CD4-positive, alpha-beta T cell treated with Interleukin-1 beta for 1 hour (primary cell): ENCODE measurements at regions not wholly inside any gene's neighbourhood (a gene's known extent, or its start where the extent isn't known, plus 50 kb on each side); places are given as distances from the start of the nearest gene placed in this dataset.

Experiments used
- DNase-seq, 2 donors: peaks; one replicate each; pipeline ENCODE4 v3.0.0-alpha.2; 2020 to 2022

DNA sequence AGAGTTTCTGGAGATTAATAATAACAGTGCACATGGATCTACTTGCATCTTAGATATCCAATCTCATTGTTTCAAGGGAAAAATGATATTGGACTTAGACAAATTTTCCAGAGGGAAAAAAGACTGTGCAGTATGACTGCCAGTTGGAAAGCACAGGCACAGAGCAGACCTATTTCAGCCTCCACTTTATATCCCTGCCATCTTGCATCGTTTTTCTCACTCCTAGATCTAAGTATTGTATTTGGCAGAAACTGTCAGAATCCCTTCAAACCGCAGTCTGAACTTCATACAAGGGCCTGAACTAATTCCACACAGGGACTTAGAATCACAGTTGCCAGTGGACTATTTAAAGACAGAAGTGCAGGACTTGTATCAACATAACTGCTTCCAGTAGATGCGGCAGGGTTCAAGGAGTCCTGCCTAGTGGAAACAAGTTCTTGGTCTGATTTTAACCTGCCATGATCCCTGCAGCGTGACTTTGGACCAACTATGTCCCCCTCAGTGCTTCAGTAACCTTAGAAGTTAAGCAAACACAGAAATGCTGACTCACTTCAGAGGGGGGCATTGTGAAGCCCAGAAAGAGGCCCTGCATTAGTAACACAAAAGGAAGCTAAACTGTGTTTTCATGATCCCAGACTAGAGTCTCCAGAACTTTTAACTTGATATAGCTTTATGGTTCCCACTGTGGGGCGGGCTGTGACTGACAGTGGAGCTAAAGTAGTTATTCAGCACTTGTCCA lies 95.7 kb upstream of the PALS2 start:
- no peak for DNase-seq

DNA sequence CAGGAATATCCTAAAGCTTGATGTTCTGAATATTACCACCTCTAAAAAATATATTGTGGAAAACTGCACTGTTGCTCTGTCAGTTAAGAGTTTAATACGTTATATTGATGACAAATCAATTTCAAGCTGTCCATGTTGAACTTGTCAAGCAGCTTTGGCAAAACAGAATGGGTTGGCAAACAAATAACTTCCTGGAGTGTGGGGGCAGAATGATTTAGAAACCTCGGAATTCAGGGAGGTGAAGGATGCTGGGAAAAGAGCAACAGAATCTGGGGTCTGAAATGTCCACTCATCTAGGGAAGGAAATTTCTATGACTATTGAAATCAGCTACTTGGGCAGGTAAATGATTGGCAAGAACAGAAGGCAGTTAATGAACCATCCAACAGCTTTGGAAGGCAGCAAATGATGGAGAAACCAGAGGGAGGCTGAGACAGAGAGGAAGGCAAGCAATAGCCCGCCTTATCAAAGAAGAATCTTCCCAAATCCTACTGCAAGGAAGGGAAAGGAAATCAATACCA lies 95.1 kb upstream of the PALS2 start:
- DNase-seq: no peak

DNA sequence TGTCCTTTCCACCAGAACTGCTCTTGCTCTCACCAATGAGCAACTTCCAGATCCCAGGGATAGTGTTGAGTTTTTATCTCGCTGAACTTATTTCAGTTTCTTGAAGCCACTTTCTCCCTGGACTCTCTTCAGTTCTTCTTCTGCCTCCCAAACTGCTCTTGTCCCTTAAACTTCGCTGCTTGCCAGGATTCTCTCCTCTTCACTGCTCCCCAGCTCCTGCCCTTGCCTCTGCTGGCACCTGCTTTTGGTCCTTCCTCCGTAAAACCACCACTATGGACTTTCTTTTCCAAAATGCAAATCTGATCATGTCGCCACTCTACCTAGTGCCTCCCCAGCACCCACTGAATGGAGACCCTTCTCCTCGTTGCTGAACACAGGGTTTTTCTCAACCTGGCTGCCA lies 92.8 kb upstream of the PALS2 start:
- DNase-seq: no peak

DNA sequence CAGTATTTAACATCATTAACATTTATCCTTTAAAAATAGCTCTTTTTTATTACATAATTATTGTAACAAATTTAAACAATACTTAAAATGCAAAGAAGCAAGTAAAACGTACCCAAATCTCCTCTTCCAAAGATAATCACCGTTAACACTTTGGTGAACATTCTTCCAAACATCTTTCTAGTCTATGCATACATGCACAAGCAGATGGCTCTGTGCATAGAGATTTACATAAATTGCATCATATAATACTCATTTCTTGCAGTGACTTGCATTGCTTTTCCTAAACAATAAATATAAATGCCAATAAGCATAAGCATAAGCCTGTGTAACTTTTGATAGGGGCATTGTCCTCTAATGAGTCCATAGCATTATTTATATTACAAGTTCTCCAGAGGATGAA lies 89.4 kb upstream of the PALS2 start:
- DNase-seq: no peak

DNA sequence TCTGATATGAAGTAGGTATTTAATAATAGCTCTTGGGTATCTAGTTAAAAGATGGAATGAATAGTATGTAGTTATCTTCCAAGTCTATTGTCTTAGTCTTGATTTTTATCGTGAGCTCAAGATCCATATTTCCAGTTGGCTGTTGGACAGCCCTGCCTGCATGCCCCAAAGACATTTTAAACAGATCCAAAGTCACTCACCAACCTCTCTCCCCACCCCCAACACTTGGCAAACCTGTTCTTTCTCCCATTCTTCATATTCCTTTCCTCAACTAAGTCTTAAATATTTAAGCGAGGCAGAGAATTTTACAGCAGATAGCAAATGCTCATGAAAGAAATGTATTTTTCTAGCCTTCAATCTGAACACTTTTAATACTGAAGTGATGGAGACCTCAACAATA lies 80.7 kb upstream of the PALS2 start:
- no peak for DNase-seq

DNA sequence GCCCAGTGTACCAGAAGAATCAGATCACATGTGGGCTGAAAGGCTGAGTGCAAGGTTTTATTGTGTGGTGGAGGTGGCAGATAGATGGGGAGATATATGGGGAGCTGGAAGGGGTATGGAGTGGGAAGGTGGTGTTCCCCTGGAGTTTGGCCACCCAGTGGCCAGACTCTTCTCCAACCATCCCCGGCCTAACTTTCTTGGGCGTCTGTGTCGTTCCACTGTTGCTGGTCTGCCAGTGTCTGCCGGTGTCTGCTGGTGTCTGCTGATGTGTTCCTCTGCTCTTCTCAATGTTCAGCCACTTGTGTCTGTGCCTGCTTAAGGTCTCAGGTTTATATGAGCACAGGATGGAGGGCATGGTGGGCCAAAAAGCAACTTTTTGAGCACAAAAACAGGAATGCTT lies 78.4 kb upstream of the PALS2 start:
- no peak for DNase-seq

DNA sequence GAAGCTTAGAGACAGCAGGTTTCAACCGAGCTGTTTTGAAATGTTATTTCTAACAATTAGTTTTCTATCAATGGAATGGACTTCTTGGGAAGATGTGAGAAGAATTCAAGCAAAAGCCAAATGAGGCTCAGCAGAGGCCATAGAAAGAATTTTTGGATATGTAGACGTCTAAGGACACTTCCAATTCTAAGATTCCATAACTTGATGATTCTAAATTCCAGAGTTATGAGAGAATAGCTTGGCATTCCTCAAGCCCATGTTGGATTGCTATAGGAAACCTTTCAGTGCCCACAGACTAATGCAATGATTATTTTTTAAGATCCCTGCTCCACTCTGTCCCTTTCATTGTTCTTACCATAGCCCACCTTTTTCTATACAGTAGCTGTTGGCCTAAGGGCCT lies 77.2 kb upstream of the PALS2 start:
- no peak for DNase-seq

DNA sequence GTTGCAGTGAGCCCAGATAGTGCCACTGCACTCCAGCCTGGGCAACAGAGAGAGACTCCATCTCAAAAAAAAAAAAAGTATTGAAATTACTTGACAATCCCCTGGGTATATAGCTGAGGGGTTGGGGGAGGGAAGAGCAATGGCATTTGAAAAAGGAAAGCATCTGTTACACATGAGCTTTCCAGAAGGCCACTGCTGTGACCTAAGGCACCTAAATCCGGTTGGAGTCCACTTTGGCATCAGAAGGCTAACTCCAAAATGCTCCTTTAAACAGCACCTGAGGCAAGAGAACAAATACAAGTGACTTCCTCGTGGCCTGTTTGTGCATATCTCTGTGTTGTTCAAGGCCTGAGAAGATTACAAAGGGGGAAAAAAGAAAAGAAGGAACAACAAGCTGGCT lies 74.8 kb upstream of the PALS2 start:
- no peak for DNase-seq

DNA sequence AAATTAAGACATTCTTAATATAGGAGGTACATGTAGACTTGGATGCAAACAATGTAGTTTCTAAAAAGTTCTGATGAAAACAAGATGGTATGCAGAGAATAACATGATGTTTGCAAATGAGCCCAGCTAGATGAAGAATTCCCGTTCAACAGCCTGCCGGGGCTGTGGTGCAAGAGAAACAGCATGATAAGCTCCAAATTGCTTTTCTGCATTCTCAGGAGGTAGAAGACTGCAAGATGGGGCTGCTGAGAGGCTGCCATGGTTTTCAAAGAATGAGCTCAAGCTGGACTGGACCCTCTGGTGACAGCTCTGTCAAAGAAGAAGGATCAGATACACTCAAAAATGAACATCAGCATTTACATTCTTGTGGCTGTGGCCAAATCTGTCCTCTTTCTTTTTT lies 73.4 kb upstream of the PALS2 start:
- DNase-seq: no peak

DNA sequence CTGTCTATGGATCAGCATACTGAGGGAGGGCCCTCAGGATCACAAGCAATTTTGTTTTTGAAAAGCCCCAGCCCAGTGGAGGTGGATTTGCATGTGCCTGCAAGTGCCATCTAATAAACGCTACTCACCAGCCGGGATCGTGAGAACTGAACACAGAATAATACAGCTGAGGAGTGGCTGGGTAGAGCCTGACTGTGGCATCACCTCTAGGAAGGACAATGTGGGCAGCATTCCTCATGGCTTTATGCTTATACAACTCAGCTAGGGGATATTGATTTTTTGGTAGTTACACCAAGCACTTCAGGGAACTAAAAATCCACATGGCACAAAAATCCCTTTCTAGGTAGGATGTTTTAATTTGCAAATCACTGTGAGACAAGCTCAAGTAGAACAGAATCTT lies 72.7 kb upstream of the PALS2 start:
- DNase-seq: no peak

DNA sequence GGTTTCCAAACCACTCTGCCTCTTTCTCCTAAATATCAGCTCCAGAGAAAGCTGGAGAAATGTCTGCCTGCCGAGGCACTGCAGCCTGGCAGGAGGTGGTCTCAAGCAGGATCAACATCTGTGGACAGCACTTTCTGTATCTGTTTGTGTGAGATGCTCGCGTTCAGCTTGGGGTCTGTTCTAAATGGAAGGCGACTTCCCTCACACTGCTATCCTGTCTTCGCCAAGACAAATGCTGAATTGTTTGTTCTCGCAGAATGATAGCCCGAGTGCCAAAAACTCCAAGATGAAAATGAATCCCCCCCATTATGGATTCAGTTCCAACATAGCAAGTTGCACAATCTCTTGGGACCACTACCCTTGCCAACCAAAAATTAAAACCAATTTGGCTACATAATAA lies 72.2 kb upstream of the PALS2 start:
- no peak for DNase-seq

DNA sequence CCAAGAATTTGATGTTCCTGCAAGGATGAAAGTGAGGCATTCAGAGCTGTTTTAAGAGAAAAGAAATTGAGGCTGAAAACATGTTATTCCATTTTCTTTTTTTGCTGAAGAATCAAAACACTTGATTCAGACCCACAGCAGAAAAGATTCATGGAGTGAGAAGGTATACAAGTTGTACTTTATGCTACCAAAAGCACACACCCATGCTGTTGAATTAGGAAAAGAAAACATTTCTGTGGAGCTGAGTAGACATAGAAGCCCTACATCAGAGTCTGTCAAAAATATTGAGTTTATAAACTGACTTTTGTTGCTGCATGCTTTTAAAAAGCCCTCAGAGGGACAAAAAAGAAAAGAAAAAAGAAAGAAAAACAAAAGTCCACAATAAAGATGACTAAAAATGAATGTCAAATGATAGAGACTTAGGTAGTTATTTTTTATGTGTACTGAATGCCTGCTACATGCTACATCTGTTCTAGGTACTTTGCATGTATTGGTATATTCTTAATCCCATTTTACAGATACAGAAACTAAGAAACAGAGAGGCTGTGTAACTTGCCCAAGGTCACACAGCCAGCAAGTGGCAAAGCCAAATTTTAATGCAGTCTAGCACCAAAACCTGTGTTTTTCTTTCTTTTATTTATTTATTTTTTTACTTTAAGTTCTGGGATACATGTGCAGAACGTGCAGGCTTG lies 71.7 kb upstream of the PALS2 start:
- DNase-seq: no peak

DNA sequence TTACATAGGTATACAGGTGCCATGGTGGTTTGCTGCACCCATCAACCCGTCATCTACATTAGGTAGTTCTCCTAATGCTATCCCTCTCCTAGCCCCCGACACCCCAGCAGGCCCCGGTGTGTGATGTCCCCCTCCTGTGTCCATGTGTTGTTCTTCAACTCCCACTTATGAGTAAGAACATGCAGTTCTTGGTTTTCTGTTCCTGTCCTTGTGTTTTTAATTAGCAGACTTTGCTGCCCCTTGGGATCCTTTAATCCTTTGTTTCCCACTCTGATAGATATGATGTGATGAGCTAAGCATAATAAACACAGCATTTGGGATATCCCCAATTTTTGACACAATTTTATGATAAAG lies 71.1 kb upstream of the PALS2 start:
- no peak for DNase-seq

DNA sequence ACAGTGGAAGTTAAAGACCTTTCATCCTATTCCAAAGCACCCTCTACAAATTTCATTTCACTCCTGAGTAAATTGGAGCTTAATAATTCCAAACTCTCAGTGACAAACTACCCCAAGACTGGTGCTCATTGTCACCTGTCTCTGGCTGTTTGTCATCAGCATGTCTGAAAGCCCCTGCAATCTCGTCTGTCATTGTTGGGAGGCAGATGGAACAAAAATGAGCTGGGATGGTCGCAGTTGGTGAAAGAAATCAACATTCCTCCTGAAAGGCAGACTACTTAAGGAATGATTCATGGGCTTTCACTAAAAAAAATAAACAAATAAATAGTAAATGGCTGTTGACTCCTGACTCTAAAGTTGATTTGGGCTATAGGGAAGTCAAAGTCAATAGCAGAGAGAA lies 69.7 kb upstream of the PALS2 start:
- DNase-seq: no peak

DNA sequence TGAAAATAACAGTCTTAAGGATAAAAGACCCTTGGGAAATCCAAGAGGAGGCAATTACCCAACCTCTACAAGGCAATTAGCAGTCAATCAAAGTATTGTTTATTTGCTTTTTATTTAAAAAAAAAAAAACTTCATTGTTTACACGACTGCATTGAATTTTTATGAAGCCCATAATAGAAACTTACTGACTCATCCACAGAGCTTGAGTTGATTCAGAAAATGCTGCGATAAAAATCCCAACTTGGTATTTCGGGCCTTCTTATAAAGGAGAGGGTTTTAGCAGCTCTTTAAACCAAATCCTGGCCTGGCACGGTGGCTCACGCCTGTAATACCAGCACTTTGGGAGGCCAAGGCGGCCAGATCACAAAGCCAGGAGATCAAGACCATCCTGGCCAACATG lies 69.2 kb upstream of the PALS2 start:
- no peak for DNase-seq

DNA sequence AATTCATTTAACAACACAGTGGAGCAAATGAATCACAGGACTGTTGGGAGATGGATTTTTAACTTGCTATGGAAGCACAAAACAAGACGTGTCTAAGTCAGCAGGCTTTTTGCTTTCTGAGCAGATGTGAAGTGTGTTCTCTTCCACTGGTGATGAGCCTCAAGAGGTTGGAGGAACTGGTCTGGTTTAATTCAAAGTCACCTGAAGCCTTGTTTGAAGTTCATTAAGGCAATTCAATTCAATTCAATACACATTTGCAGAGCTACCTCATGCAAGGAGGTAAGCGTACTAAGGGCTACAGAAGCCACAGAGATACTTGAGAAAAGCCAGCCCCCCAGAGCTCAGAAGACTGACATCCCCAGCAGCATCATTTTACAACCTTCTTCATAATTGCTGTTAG lies 68.4 kb upstream of the PALS2 start:
- DNase-seq: no peak

DNA sequence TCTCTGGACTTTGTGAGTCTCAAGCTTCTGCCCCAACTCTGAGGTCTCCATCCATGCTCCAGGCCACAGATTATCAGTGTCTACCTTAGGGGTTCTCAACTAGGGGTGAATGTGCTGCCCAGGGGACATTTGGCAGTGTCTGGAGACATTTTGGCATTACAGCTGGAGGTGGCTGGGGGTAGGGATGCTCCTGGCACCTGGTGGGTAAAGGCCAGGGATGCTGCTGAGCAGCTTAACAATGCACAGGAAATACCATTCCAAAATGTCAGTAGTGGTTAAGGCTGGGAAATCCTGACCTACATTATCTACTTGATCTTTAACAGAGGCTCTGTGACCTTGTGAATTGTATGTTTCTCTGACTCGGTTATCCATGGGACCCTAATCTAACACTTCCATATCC lies 67.3 kb upstream of the PALS2 start:
- no peak for DNase-seq

DNA sequence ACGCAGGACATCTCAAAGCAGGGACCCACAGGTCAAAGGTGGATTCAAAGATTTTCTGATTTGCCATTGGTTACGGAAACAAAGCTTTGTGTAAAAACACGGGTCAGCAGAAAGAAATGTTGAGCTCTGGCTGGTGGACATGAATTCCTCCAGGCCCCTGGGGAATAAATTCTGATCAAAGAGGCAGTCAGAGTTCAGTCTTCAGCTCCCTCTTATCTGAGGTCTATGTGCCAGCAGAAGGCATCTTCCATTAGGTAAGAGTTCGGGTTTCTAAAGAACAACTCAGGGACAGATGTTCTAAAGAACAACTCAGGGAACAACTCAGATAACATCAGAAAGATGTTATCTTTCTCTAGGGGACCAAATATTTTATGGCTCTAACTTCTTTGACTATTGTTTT lies 64.9 kb upstream of the PALS2 start:
- no peak for DNase-seq

DNA sequence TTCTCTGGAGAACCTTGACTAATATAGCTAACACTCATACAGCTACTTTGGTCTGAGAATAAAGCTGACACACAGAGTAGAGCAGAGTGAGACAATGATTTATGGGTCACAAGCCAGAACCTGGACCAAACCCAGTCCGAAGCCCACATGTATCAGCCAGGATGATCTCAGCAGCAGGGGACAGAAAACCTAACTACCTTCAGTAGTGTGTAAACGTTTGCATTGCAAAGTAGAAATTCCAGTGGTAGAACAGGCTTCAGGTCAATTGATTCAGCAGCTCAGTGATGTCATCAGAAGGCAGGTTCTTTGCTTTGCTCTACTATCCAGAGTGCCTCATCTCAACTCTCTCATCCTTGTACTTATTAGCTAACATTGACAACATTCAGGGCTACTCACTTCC lies 62.5 kb upstream of the PALS2 start:
- DNase-seq: no peak

DNA sequence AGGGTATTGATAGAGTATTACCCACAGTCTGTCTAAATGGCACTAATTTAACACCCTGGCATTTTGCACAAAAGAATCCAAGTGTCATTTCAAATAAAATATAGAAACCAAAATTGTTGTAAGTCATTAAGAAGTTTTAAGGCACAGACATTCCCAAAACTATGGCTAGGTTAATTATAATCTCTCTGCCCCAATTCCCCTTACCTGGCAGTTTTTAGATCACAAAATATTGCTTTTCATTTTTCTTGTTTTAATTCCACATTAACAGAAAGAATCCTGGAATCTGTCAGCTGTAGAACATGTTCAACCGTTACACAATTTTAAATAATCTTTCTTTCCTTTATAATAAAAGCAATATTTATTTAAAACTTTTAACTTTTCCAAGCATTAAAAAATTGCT lies 56.1 kb upstream of the PALS2 start:
- DNase-seq: no peak

DNA sequence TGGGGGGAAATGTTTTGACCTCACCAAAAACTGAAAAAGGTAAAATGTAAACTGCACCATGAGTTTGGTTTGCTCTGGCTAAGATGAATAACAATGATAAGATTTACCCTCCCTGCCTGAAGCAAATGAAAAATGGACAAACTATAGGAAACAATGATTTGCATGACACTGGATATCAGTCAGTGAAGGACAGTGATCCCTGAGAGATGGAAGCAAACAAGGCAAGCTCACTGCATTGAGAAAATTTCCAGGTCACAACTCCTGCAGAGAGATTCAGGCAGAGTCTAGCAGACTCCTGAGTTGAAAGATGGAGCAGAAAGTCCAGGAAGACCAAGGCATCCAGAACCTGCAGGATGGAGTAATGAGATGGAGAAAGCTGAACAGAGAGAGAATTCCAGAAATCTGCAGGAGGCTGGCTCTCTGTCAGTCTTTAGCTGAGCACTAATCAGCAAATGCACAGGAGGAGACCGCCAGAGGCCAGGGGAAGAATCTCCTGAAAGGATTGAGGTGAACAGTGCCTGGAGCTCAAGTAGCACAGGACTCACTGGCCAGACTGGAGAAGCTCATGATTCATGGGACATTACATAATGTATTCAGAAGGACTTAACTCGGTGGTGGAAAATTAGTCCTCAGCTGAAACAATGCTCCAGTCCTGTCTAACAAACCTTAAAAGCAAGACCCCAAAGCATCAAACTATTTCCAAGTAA lies 51.2 kb upstream of the PALS2 start:
- DNase-seq: no peak
